ENCODE measurements at regions not wholly inside any gene's neighbourhood (a gene's known extent, or its start where the extent isn't known, plus 50 kb on each side); places are given as distances from the start of the nearest gene placed in this dataset.

GRCh38 chr7:84484502-84485079 is 290.0 kb upstream of the SEMA3A start:
- H3K9me3 ChIP-seq (ENCODE audit: control insufficient read depth, low read length) = no peaks in the 10 kb centered on the region
- 83 to 85% methylated on average over 1 of the region's 3 CpGs for WGBS, 2 experiments
- no peaks in the 10 kb centered on the region for H3K4me1 ChIP-seq (ENCODE audit: control insufficient read depth, insufficient read depth, low read length)
- H3K27me3 ChIP-seq (ENCODE audit: control insufficient read depth, insufficient read depth, low read length, poor library complexity, severe bottlenecking) = no peaks in the 10 kb centered on the region
- H3K36me3 ChIP-seq (ENCODE audit: control insufficient read depth, insufficient read depth, low read length) = no peaks in the 10 kb centered on the region
- H3K27ac ChIP-seq (ENCODE audit: insufficient read depth, low read depth, low read length, poor library complexity, severe bottlenecking) = no peak overlapping the region
- H3K4me3 ChIP-seq (ENCODE audit: insufficient read depth, low read depth, low read length) = no peak overlapping the region

DNA sequence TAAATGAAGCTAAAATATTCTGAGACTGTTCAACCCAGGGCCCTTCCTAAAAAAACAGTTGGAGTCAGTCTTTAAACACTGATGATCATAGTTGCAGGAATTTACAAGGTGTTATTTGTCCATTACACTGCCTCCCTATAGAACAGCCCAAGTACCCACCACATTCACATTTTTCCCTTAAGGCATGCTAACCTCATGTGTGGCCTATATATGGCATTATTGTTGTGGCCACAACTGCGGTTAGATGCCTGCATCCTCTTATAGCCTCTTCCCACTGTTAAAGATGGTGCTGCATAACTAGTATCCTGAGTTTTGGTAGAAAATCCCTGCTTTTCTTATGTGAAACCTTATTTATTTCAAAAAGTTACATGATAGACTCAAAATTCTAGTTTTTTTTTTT is 287.9 kb upstream of the SEMA3A start:
- Histone ChIP-seq H3K4me3 (ENCODE audit: insufficient read depth, low read depth, low read length) (no peak overlapping the region), H3K27ac (ENCODE audit: insufficient read depth, low read depth, low read length, poor library complexity, severe bottlenecking) (no peak overlapping the region), H3K27me3 (ENCODE audit: control insufficient read depth, insufficient read depth, low read length, poor library complexity, severe bottlenecking) (no peaks in the 10 kb centered on the region), H3K4me1 (ENCODE audit: control insufficient read depth, insufficient read depth, low read length) (no peaks in the 10 kb centered on the region), H3K36me3 (ENCODE audit: control insufficient read depth, insufficient read depth, low read length) (no peaks in the 10 kb centered on the region), H3K9me3 (ENCODE audit: control insufficient read depth, low read length) (no peaks in the 10 kb centered on the region)
- 94 to 100% methylated on average over 1 of the region's 1 CpG for WGBS, 2 experiments

DNA sequence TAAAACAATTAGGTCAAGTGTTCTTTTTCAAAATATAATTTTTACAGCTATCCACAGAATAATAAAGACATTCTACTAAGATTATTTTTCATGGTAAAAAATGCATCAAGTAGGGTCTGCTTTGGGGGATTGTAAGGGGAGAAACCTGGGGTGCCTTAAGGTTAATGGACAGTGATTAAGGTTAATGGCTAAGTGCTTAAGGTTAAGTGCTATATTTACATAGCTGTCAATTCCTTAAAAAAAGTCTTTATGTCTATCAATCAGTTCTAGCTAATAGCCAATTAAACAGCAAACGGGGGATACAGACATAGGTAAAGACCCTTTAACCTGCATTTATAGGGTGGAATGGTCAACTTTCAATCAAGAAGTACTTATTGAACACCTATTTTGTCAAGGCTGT is 284.5 kb upstream of the SEMA3A start:
- no peak overlapping the region for H3K4me3 ChIP-seq (ENCODE audit: insufficient read depth, low read depth, low read length)
- 88% methylated on average over 1 of the region's 1 CpG; no CpG with 5 or more reads in 1 of the 2 experiments for WGBS, 2 experiments
- H3K27ac ChIP-seq (ENCODE audit: insufficient read depth, low read depth, low read length, poor library complexity, severe bottlenecking) = no peak overlapping the region
- H3K36me3 ChIP-seq (ENCODE audit: control insufficient read depth, insufficient read depth, low read length) = no peaks in the 10 kb centered on the region
- no peaks in the 10 kb centered on the region for H3K4me1 ChIP-seq (ENCODE audit: control insufficient read depth, insufficient read depth, low read length)
- no peaks in the 10 kb centered on the region for H3K27me3 ChIP-seq (ENCODE audit: control insufficient read depth, insufficient read depth, low read length, poor library complexity, severe bottlenecking)
- H3K9me3 ChIP-seq (ENCODE audit: control insufficient read depth, low read length) = no peaks in the 10 kb centered on the region

DNA sequence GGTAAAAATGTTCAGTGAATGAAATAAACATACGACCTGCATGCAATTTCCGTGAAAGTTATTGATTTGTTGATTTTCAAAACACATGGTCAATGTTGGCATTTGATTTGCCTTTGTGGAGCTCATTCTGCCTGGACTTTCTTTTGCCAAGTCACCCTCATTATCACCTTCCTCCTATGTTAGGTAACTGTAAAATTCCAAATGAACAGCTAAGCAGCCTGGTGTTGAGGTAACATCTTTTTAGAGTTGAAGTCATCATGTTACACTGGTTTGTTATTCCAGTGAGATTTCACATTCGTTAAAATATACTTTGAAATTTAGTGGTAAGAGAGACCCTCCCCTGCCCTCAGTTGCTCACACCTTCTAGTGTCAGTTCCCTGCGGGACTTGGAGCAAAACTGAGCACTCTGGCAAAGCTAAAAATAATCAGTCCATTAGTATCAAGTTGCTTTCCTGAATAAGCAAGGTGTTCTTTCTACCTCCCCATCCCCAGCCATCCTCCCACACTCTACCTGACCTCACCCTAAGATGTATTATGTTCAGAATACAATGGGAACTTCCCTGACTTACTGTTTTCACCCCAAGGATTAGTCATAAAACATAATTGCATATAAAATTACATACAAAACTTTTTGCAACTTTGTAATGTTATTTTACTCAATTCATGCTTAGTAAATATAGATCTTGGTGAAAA is 283.3 kb upstream of the SEMA3A start:
- H3K9me3 ChIP-seq (ENCODE audit: control insufficient read depth, low read length) = no peaks in the 10 kb centered on the region
- no peaks in the 10 kb centered on the region for H3K36me3 ChIP-seq (ENCODE audit: control insufficient read depth, insufficient read depth, low read length)
- no peak overlapping the region for H3K4me3 ChIP-seq (ENCODE audit: insufficient read depth, low read depth, low read length)
- H3K27me3 ChIP-seq (ENCODE audit: control insufficient read depth, insufficient read depth, low read length, poor library complexity, severe bottlenecking) = no peaks in the 10 kb centered on the region
- 86 to 92% methylated on average over 4 of the region's 4 CpGs for WGBS, 2 experiments
- H3K27ac ChIP-seq (ENCODE audit: insufficient read depth, low read depth, low read length, poor library complexity, severe bottlenecking) = no peak overlapping the region
- no peaks in the 10 kb centered on the region for H3K4me1 ChIP-seq (ENCODE audit: control insufficient read depth, insufficient read depth, low read length)

GRCh38 chr7:84474436-84474835 is 279.8 kb upstream of the SEMA3A start:
- WGBS, 2 experiments = 100% methylated on average over 1 of the region's 1 CpG; no CpG with 5 or more reads in 1 of the 2 experiments
- Histone ChIP-seq H3K27ac (ENCODE audit: insufficient read depth, low read depth, low read length, poor library complexity, severe bottlenecking) (no peak overlapping the region), H3K27me3 (ENCODE audit: control insufficient read depth, insufficient read depth, low read length, poor library complexity, severe bottlenecking) (no peaks in the 10 kb centered on the region), H3K36me3 (ENCODE audit: control insufficient read depth, insufficient read depth, low read length) (no peaks in the 10 kb centered on the region), H3K4me3 (ENCODE audit: insufficient read depth, low read depth, low read length) (no peak overlapping the region), H3K9me3 (ENCODE audit: control insufficient read depth, low read length) (no peaks in the 10 kb centered on the region), H3K4me1 (ENCODE audit: control insufficient read depth, insufficient read depth, low read length) (no peaks in the 10 kb centered on the region)

- no CpG with 5 or more reads among the region's 1 CpG for WGBS, 2 experiments
- no peaks in the 10 kb centered on the region for H3K4me1 ChIP-seq (ENCODE audit: control insufficient read depth, insufficient read depth, low read length)
- no peak overlapping the region for H3K4me3 ChIP-seq (ENCODE audit: insufficient read depth, low read depth, low read length)
Measured at GRCh38 chr7:84471576-84471975, 277.0 kb upstream of the SEMA3A start.

DNA sequence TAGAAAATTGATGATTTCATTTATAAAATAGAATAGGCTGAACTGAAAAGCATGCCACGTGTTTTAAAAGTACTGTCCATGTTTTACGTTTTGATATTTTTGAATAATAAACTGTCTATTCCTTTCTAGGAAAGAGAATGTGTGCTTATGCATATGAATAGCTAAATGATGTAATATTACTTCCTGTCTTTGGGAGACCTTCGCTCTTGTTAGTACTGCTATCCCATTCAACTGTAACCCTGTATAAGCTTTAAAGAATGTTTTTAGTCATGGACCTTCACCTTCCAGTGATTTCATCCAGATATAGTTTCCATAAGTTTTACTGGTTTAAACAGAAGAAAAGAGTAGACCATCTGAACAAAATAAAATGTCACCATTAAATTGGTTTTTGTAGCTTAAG is 274.4 kb upstream of the SEMA3A start:
- Histone ChIP-seq H3K9me3 (ENCODE audit: control insufficient read depth, low read length) (no peaks in the 10 kb centered on the region), H3K27ac (ENCODE audit: insufficient read depth, low read depth, low read length, poor library complexity, severe bottlenecking) (no peak overlapping the region), H3K4me3 (ENCODE audit: insufficient read depth, low read depth, low read length) (no peak overlapping the region), H3K4me1 (ENCODE audit: control insufficient read depth, insufficient read depth, low read length) (no peaks in the 10 kb centered on the region), H3K27me3 (ENCODE audit: control insufficient read depth, insufficient read depth, low read length, poor library complexity, severe bottlenecking) (no peaks in the 10 kb centered on the region), H3K36me3 (ENCODE audit: control insufficient read depth, insufficient read depth, low read length) (no peaks in the 10 kb centered on the region)
- WGBS, 2 experiments = 74 to 91% methylated on average over 3 of the region's 3 CpGs

More at GRCh38 chr7:84471576-84471975, 277.0 kb upstream of the SEMA3A start:
- H3K27ac ChIP-seq (ENCODE audit: insufficient read depth, low read depth, low read length, poor library complexity, severe bottlenecking) = no peak overlapping the region
- no peaks in the 10 kb centered on the region for H3K27me3 ChIP-seq (ENCODE audit: control insufficient read depth, insufficient read depth, low read length, poor library complexity, severe bottlenecking)
- H3K36me3 ChIP-seq (ENCODE audit: control insufficient read depth, insufficient read depth, low read length) = no peaks in the 10 kb centered on the region
- no peaks in the 10 kb centered on the region for H3K9me3 ChIP-seq (ENCODE audit: control insufficient read depth, low read length)

DNA sequence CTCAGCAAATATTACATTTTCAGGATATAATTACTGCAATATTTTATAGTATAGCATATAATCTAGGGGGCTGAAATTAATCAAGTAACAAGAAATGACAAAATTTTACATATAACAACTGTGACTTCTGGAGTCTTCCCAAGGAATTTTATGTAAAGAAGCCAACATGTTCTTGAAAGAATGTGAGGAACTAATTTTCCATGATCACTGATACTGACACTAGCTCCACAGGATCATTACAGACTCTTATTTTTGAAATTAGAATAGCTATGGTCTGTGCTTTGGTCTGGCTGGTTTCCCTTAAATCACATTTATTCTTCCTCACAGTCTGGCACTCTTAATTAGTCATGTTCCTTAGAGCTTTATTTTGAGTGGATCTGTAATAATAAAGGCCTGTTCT is 267.7 kb upstream of the SEMA3A start:
- Histone ChIP-seq H3K27me3 (ENCODE audit: control insufficient read depth, insufficient read depth, low read length, poor library complexity, severe bottlenecking) (no peaks in the 10 kb centered on the region), H3K27ac (ENCODE audit: insufficient read depth, low read depth, low read length, poor library complexity, severe bottlenecking) (no peak overlapping the region), H3K4me3 (ENCODE audit: insufficient read depth, low read depth, low read length) (no peak overlapping the region), H3K9me3 (ENCODE audit: control insufficient read depth, low read length) (no peaks in the 10 kb centered on the region), H3K36me3 (ENCODE audit: control insufficient read depth, insufficient read depth, low read length) (no peaks in the 10 kb centered on the region), H3K4me1 (ENCODE audit: control insufficient read depth, insufficient read depth, low read length) (no peaks in the 10 kb centered on the region)

GRCh38 chr7:84461093-84461492 is 266.5 kb upstream of the SEMA3A start:
- H3K27ac ChIP-seq (ENCODE audit: insufficient read depth, low read depth, low read length, poor library complexity, severe bottlenecking) = no peak overlapping the region
- no peaks in the 10 kb centered on the region for H3K4me1 ChIP-seq (ENCODE audit: control insufficient read depth, insufficient read depth, low read length)
- H3K9me3 ChIP-seq (ENCODE audit: control insufficient read depth, low read length) = no peaks in the 10 kb centered on the region
- WGBS, 2 experiments = 96 to 100% methylated on average over 2 of the region's 2 CpGs
- H3K36me3 ChIP-seq (ENCODE audit: control insufficient read depth, insufficient read depth, low read length) = no peaks in the 10 kb centered on the region
- no peak overlapping the region for H3K4me3 ChIP-seq (ENCODE audit: insufficient read depth, low read depth, low read length)
- H3K27me3 ChIP-seq (ENCODE audit: control insufficient read depth, insufficient read depth, low read length, poor library complexity, severe bottlenecking) = no peaks in the 10 kb centered on the region

GRCh38 chr7:84455788-84456187 is 261.2 kb upstream of the SEMA3A start:
- no peaks in the 10 kb centered on the region for H3K4me1 ChIP-seq (ENCODE audit: control insufficient read depth, insufficient read depth, low read length)
- no peak overlapping the region for H3K27ac ChIP-seq (ENCODE audit: insufficient read depth, low read depth, low read length, poor library complexity, severe bottlenecking)
- no CpG with 5 or more reads among the region's 1 CpG for WGBS, 2 experiments
- no peaks in the 10 kb centered on the region for H3K27me3 ChIP-seq (ENCODE audit: control insufficient read depth, insufficient read depth, low read length, poor library complexity, severe bottlenecking)
- no peaks in the 10 kb centered on the region for H3K36me3 ChIP-seq (ENCODE audit: control insufficient read depth, insufficient read depth, low read length)
- no peak overlapping the region for H3K4me3 ChIP-seq (ENCODE audit: insufficient read depth, low read depth, low read length)
- no peaks in the 10 kb centered on the region for H3K9me3 ChIP-seq (ENCODE audit: control insufficient read depth, low read length)
